ENCODE measurements at regions not wholly inside any gene's neighbourhood (a gene's known extent, or its start where the extent isn't known, plus 50 kb on each side); places are given as distances from the start of the nearest gene placed in this dataset.

DNA sequence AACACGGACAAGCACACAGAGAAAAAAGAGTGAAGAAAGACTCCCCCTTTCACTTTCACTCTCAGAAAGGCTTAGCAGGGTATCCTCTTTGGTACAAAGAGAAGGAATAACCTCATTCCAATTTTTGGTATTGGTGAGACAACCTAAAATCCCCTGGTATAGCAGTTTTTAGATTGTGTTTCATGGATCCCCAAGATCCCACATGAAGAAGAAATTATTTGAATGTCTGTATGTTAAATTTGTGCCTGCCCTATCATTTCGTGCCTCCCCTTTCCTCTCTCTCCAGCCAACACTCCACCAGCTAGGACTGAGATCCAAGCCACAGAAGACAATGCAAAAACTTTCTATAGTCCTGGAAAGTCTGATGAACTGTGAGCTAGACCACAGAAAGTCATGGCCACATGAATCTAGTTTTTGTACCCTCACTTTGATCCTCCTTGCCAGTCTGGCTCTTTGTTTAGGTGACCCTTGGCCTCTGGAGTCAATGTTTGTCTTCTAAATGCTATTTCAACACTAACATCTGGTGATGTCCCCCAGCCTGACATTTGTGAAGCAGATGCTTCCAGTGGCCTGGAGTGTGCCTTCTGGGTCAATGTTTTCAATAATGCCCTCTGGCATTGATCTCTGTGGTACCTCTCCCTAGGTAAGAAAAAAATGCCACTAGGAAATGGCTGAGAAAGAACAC lies 181.9 kb upstream of the BMP4 start:
- no peak overlapping the region for H4K91ac ChIP-seq (replicated peaks; ENCODE audit: insufficient read length, low read length)
- H2BK5ac ChIP-seq (ENCODE audit: low read depth, low read length) = no peak overlapping the region
- H2BK120ac ChIP-seq (replicated peaks; ENCODE audit: low read depth, low read length) = no peak overlapping the region
- no peaks in the 10 kb centered on the region for H3K79me1 ChIP-seq (ENCODE audit: low read depth, low read length)
- H2BK20ac ChIP-seq (ENCODE audit: low read length) = no peak overlapping the region
- no peak overlapping the region for H3K14ac ChIP-seq (ENCODE audit: insufficient read length)
- H3K4me1 ChIP-seq (replicated peaks in 1 of 4; ENCODE audit: control insufficient read depth in 3 of 4, insufficient read depth in 4 of 4, low read length in 3 of 4) = no peaks in the 10 kb centered on the region
- no peak overlapping the region for H3K4ac ChIP-seq (replicated peaks; ENCODE audit: insufficient read length, low read depth, low read length)
- no peak overlapping the region for H4K8ac ChIP-seq (ENCODE audit: extremely low read depth, insufficient read depth, low read length)
- no peak overlapping the region for H3K27ac ChIP-seq (ENCODE audit: low read depth, low read length)
- no peak for DNase-seq (ENCODE audit: low read depth in 1 of 2, low spot score in 2 of 2)
- ChIA-PET POLR2A (ENCODE audit: partially characterized antibody) (no interaction called here), CTCF (ENCODE audit: partially characterized antibody) (no interaction called here)
- no peak overlapping the region for H4K5ac ChIP-seq (ENCODE audit: insufficient read length, low read depth, low read length)
- no peak overlapping the region for H3K4me3 ChIP-seq (ENCODE audit: extremely low read depth in 1 of 4, insufficient read depth in 2 of 4, low read depth in 3 of 4, low read length in 4 of 4)
- H3K18ac ChIP-seq (ENCODE audit: extremely low read depth, low read length) = no peak overlapping the region
- no peak overlapping the region for H3K4me2 ChIP-seq (ENCODE audit: insufficient read depth in 1 of 2, low read depth in 2 of 2, low read length in 2 of 2)
- H2AFZ ChIP-seq (ENCODE audit: low read length) = no peak overlapping the region
- H4K20me1 ChIP-seq (replicated peaks in 1 of 2; ENCODE audit: control insufficient read depth in 1 of 2, insufficient read depth in 2 of 2, low read length in 2 of 2) = no peaks in the 10 kb centered on the region
- no peak overlapping the region for H3K23ac ChIP-seq (ENCODE audit: insufficient read length)
- no peak for FAIRE-seq
- H3K36me3 ChIP-seq (ENCODE audit: control insufficient read depth in 2 of 4, insufficient read depth in 4 of 4, low read length in 3 of 4) = no peaks in the 10 kb centered on the region
- H3K56ac ChIP-seq (replicated peaks; ENCODE audit: insufficient read length, low read depth, low read length) = no peak overlapping the region
- 82% methylated on average over 2 of the region's 2 CpGs; no CpG with 5 or more reads in 1 of the 2 experiments for WGBS, 2 experiments (ENCODE audit: extremely low coverage in 1 of 2, insufficient coverage in 1 of 2, insufficient read length in 1 of 2, insufficient replicate concordance in 2 of 2, low coverage in 1 of 2, low lambda C conversion rate in 2 of 2, missing lambda C conversion rate in 1 of 2)
- no peak overlapping the region for H2BK15ac ChIP-seq (ENCODE audit: low read length)
- H3K27me3 ChIP-seq (replicated peaks in 1 of 4; ENCODE audit: control insufficient read depth in 3 of 4, extremely low read depth in 1 of 4, insufficient read depth in 3 of 4, low read length in 3 of 4) = no peaks in the 10 kb centered on the region
- no peak overlapping the region for H2AK5ac ChIP-seq (ENCODE audit: low read depth, low read length)
- no peaks in the 10 kb centered on the region for H3K79me2 ChIP-seq (ENCODE audit: control insufficient read depth in 1 of 2, insufficient read depth in 2 of 2, low read length in 2 of 2)
- no peaks in the 10 kb centered on the region for H3K9me3 ChIP-seq (ENCODE audit: insufficient read depth in 2 of 2, low read depth in 1 of 2, low read length in 1 of 2)
- TF ChIP-seq GABPA (IDR thresholded peaks at IDR 0.05; ENCODE audit: borderline replicate concordance, insufficient read depth, low read length) (no peak), YY1 (IDR thresholded peaks at IDR 0.05; ENCODE audit: low read depth, low read length) (no peak), ZNF274 (IDR thresholded peaks at IDR 0.05; ENCODE audit: borderline replicate concordance, extremely low read depth, low read length) (no peak)
- no peak overlapping the region for H3K9ac ChIP-seq (replicated peaks in 1 of 4; ENCODE audit: extremely low read depth in 1 of 4, low read depth in 3 of 4, low read length in 3 of 4)
- no peaks in the 10 kb centered on the region for H3K23me2 ChIP-seq (ENCODE audit: low read depth, low read length)
- H2BK12ac ChIP-seq (ENCODE audit: low read depth, low read length) = no peak overlapping the region
